Right atrium auricular region (tissue), 2 donors: ENCODE measurements at regions not wholly inside any gene's neighbourhood (a gene's known extent, or its start where the extent isn't known, plus 50 kb on each side); places are given as distances from the start of the nearest gene placed in this dataset.
"Not testable (repeated sequence)": the region's sequence is repeated elsewhere in the genome, so short reads cannot be mapped to it uniquely, and the experiment has no call there.

Experiments used
- DNase-seq: peaks from one replicate; pipeline ENCODE4 v3.0.0-alpha.2; 2019; ENCODE audit warnings: low spot score
- H3K27ac ChIP-seq, 2 donors: fragments of 200-600 bp; sonication (generic); 1 replicate in 1 of 2; 2 replicates in 1 of 2; pipeline ENCODE4 v1.5.1; 2016 to 2019
- H3K27me3 ChIP-seq, 2 donors: fragments of 200-600 bp; sonication (generic); one replicate each; pipeline versions ENCODE4 v1.5.1 to v1.6.0; 2017 to 2019
- H3K36me3 ChIP-seq: fragments of 200-600 bp; sonication (generic); one replicate; pipeline ENCODE4 v1.5.1; 2016
- H3K4me1 ChIP-seq, 2 donors: fragments of 200-600 bp; sonication (generic); one replicate each; pipeline versions ENCODE4 v1.5.1 to v1.6.0; 2017 to 2019
- H3K4me3 ChIP-seq, 2 donors: fragments of 200-600 bp; sonication (generic); 1 replicate in 1 of 2; 2 replicates in 1 of 2; pipeline ENCODE4 v1.5.1; 2017 to 2019; ENCODE audit warnings: mild to moderate bottlenecking in 1 of 2, moderate library complexity in 1 of 2
- H3K9me3 ChIP-seq, 2 donors: fragments of 200-600 bp; sonication (generic); one replicate each; pipeline ENCODE4 v1.5.1; 2019
- TF ChIP-seq, protein P1 (sequence below), 2 donors: fragments of 200-600 bp; sonication (generic); IDR thresholded peaks; one replicate each; pipeline ENCODE4 v1.5.1; 2019; ENCODE audit warnings: antibody characterized with exemption in 2 of 2

DNA sequence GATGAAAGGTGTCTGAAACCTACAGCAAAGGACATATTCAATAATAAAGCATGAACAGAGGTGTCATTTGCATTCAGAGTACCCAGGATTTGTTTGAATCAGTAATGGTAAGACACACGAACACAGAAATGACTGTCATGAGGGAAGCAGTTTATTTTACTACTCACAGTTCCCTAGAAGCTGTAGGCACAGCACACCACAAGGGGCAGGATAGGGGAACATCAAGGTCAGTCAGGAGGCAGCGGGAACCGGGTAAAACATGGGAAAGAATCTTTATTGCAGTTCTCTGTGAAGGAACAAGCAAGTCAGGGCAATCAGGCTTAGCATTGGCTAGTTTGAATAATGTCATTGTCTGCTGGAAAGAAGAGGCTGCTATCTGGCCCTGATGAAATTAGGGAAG is 70.2 kb upstream of the PDSS1 start:
- H3K27me3 ChIP-seq = no peaks in the 10 kb centered on the region
- TF ChIP-seq, protein P1, sequence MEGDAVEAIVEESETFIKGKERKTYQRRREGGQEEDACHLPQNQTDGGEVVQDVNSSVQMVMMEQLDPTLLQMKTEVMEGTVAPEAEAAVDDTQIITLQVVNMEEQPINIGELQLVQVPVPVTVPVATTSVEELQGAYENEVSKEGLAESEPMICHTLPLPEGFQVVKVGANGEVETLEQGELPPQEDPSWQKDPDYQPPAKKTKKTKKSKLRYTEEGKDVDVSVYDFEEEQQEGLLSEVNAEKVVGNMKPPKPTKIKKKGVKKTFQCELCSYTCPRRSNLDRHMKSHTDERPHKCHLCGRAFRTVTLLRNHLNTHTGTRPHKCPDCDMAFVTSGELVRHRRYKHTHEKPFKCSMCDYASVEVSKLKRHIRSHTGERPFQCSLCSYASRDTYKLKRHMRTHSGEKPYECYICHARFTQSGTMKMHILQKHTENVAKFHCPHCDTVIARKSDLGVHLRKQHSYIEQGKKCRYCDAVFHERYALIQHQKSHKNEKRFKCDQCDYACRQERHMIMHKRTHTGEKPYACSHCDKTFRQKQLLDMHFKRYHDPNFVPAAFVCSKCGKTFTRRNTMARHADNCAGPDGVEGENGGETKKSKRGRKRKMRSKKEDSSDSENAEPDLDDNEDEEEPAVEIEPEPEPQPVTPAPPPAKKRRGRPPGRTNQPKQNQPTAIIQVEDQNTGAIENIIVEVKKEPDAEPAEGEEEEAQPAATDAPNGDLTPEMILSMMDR (IDR thresholded peaks at IDR 0.05) = no peak
- H3K36me3 ChIP-seq = no peaks in the 10 kb centered on the region

DNA sequence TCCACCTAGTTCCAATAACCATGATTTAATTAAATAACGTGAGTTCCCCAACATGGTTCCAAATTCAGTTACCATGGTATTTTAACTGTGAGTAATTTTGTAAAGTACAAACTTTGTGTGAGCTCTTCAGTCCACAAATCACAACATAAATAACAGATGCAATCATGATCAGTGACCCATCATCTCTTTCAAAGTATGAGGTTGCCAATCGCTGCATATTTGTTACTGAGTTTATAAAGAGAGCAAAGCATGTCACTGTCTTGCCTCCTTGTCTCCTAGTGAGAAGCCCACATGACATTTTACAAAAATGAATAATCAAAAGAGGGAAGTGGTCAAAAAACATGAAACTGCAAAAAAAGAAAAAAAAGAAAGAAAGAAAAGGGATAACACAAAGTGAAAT is 69.1 kb upstream of the PDSS1 start:
- TF ChIP-seq, protein P1 (IDR thresholded peaks at IDR 0.05) = no peak
- Histone ChIP-seq H3K27ac (no peak overlapping the region), H3K4me1 (no peaks in the 10 kb centered on the region), H3K4me3 (no peak overlapping the region), H3K36me3 (no peaks in the 10 kb centered on the region), H3K27me3 (no peaks in the 10 kb centered on the region), H3K9me3 (no peaks in the 10 kb centered on the region)
- DNase-seq = no peak

More for the DNA sequence above, 70.2 kb upstream of the PDSS1 start:
- H3K4me3 ChIP-seq = no peak overlapping the region
- no peaks in the 10 kb centered on the region for H3K9me3 ChIP-seq
- H3K27ac ChIP-seq = no peak overlapping the region
- no peaks in the 10 kb centered on the region for H3K4me1 ChIP-seq
- DNase-seq = no peak

DNA sequence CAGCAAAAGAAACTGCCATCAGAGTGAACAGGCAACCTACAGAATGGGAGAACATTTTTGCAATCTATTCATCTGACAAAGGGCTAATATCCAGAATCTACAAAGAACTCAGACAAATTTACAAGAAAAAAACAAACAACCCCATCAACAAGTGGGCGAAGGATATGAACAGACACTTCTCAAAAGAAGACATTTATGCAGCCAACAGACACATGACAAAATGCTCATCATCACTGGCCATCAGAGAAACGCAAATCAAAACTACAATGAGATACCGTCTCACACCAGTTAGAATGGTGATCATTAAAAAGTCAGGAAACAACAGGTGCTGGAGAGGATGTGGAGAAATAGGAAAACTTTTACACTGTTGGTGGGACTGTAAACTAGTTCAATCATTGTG is 65.3 kb upstream of the PDSS1 start:
- H3K27me3 ChIP-seq, DNase-seq, H3K4me1 ChIP-seq, H3K9me3 ChIP-seq, H3K36me3 ChIP-seq, H3K27ac ChIP-seq, H3K4me3 ChIP-seq: not testable (repeated sequence)

DNA sequence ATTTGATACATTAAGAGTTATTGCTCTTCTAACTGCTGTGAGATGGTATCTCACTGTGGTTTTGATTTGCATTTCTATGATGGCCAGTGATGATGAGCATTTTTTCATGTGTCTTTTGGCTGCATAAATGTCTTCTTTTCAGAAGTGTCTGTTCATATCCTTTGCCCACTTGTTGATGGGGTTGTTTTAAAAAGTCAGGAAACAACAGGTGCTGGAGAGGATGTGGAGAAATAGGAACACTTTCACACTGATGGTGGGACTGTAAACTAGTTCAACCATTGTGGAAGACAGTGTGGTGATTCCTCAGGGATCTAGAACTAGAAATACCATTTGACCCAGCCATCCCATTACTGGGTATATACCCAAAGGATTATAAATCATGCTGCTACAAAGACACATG is 63.4 kb upstream of the PDSS1 start:
- not testable (repeated sequence) for DNase-seq, H3K36me3 ChIP-seq, H3K27me3 ChIP-seq, H3K27ac ChIP-seq, H3K4me3 ChIP-seq, H3K9me3 ChIP-seq, H3K4me1 ChIP-seq

DNA sequence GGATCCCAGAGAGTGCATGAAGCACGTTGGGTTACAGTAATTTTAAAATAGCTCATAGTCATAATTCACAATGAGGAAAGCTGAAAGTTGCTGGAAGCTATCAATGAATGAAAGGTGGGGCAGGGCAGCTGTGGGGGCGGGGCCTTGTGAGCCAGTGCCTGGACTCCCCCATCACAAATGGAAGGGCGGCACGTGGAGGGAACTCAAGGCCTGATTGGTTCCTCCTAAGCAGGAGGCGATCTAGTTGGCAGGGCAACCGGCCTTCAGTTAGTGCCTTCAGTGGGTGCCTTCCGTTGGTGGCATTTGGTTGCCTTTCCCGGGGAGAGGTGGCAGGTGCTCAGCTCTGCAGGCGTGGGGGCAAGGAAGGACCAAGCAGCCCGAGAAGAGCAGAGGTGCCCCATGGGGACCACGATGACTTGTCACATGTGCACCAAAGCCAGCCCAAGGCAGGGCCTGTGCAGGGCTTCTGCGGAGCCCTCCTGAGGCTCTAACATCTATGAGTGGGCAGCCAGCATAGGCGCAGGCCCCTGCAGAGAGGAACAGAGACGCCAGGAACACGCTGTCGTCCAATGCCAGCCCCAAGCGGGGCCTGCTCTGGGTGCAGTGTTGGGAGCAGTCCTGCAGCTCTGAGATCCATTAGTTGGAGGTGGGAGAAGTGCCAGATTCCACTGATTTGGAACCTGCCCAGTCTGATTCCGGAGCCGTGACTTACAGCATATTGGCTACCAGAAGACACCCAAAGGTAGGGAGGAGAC is 59.8 kb upstream of the PDSS1 start:
- H3K4me3 ChIP-seq = no peak overlapping the region
- no peak overlapping the region for H3K27ac ChIP-seq
- H3K9me3 ChIP-seq = no peaks in the 10 kb centered on the region
- DNase-seq = no peak
- no peaks in the 10 kb centered on the region for H3K27me3 ChIP-seq
- no peaks in the 10 kb centered on the region for H3K4me1 ChIP-seq
- no peaks in the 10 kb centered on the region for H3K36me3 ChIP-seq
- TF ChIP-seq, protein P1 (IDR thresholded peaks at IDR 0.05) = no peak

DNA sequence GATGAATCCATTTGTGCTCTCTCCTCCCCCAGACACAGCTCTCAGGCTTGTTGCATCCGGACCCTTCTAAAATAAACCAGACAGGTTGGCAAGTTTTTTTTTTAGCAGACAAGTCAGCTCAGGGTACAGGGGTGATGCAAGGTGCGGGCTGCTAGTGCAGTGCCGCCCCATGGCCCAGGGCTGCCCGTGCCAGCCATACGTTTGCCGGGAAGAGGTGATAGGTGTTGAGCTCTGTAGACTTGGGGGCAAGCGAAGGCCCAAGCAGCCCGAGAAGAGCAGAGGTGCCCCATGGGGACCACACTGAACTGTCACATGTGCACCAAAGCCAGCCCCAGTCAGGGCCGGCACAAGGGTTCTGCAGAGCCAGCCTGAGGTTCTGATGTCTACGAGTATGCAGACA is 57.1 kb upstream of the PDSS1 start:
- H3K4me1 ChIP-seq = no peaks in the 10 kb centered on the region
- H3K9me3 ChIP-seq = no peaks in the 10 kb centered on the region
- H3K36me3 ChIP-seq = no peaks in the 10 kb centered on the region
- H3K4me3 ChIP-seq = no peak overlapping the region
- no peak overlapping the region for H3K27ac ChIP-seq
- no peak for DNase-seq
- H3K27me3 ChIP-seq = no peaks in the 10 kb centered on the region
- TF ChIP-seq, protein P1 (IDR thresholded peaks at IDR 0.05) = no peak
